GM19395 (cell line): ENCODE measurements at regions not wholly inside any gene's neighbourhood (a gene's known extent, or its start where the extent isn't known, plus 50 kb on each side); places are given as distances from the start of the nearest gene placed in this dataset.
"Not testable (repeated sequence)": the region's sequence is repeated elsewhere in the genome, so short reads cannot be mapped to it uniquely, and the experiment has no call there.

Experiments
- ATAC-seq: cut with Tn5 transposase; IDR thresholded peaks from one replicate; pipeline ENCODE4 v1.9.1; 2021; ENCODE audit warnings: mild to moderate bottlenecking, moderate library complexity; ENCODE audit not compliant: unreplicated experiment

DNA sequence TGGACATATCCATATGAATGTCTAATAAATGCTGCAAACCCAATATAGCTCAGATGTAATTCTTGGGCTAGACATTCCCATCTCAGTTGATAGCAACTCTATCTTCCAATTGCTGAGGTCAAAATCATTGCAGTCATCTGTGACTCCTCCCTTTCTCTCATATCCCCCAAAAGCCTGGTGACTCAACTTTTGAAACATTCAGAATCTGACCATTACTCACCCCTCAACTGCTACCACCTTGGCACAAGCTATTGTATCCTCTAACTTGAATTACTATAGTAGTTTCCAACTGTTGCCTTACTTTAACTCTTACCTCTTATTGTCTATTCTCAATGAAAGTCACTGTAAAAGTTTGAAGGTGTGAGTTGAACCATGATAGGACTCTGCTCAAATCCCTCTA, 600.1 kb upstream of the RGMB start:
- ATAC-seq: no peak

DNA sequence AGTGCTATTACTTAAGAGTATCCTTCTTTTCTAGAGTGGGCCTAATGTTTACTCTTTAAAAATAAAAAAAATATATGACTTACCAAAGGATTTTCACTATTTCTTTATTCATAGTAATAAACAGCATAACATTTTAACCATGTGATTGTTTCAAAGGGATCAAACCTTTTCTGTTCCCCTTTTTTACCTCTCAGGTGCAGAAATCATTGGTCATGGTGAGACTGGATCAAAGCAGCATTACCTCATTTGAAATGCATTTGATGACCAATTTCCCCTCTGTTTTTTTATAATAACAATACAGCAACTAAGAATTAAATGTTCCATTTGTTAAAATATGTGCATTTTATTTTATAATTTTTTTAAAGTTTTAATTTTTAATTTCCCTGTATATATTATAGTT, 598.0 kb upstream of the RGMB start:
- ATAC-seq: no peak

DNA sequence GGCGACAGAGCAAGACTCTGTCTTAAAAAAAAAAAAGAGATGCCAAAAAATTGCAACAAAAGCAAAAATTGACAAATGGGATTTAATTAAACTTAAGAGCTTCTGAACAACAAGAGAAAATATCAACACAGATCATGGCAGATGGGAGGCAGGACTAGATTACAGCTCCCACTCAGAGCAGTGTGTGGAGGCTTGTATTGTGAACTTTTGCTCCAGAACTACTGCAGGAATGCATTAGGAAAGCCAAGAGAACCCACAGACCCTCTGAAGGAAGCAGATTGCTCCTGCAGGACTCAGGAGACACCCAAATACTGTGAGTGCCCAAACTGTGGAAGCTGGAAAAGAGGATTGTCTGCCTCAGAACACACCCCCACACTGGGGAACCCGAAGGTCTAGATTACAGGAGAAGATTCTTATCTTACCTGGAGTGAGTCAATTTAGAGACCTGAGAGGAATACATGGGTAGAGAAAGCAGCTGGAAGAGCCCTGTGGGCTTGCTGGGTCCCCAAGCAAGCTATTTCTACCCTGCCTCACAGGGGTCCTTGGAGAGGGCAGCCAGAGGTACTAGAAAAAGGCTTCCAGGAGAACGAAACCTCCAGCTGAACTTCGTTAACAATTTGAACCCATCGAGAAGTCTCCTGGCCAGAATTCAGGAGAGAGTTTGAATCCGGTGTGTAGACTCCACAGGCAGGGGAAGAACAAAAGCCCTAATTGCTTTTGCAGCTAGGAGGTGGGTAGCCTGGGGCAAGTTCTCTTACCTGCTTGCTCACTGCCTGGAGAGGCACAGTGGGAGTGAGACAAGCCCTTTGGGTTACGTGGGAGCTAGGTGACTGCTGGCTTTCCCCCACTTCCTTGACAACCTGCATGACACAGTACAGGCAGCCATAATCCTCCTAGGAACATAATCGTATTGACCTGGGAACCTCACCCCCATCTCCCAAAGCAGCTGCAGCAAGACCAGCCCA, 593.4 kb upstream of the RGMB start:
- ATAC-seq: no peak

DNA sequence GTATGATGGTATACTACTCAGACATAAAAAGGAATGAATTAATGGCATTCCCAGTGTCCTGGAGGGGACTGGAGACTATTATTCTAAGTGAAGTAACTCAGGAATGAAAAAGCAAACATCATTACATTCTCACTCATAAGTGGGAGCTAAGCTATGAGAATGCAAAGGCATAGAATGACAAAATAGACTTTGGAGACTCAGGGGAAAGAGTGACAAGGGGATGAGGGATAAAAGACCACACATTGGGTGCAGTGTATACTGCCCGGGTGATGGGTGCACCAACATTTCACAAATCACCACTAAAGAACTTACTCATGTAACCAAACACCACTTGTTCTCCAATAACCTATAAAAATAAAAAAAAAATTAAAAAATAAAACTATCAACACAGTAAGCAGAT, 587.3 kb upstream of the RGMB start:
- no peak for ATAC-seq

DNA sequence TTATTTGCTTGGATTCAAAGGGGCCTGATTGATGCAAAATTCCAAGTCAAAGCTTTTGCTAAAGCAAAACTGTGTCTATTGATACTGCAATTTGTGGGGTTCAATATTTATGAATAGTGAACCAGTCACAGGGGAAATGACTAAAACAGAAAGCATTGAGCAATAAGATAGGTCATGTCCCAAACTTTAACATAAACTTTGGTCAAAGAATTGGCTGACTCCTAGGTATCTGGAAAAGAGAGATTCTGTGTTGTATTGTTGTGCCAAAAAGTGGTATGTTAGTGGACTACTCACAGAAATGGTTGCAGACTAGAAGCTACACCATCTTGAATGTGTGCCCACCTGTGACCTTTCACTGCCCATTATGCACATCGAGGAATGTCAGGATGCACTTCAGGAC, 585.5 kb upstream of the RGMB start:
- no peak for ATAC-seq

DNA sequence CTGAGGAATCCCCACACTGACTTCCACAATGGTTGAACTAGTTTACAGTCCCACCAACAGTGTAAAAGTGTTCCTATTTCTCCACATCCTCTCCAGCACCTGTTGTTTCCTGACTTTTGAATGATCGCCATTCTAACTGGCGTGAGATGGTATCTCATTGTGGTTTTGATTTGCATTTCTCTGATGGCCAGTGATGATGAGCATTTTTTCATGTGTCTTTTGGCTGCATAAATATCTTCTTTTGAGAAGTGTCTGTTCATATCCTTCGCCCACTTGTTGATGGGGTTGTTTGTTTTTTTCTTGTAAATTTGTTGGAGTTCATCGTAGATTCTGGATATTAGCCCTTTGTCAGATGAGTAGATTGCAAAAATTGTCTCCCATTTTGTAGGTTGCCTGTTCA, 583.1 kb upstream of the RGMB start:
- not testable (repeated sequence) for ATAC-seq

DNA sequence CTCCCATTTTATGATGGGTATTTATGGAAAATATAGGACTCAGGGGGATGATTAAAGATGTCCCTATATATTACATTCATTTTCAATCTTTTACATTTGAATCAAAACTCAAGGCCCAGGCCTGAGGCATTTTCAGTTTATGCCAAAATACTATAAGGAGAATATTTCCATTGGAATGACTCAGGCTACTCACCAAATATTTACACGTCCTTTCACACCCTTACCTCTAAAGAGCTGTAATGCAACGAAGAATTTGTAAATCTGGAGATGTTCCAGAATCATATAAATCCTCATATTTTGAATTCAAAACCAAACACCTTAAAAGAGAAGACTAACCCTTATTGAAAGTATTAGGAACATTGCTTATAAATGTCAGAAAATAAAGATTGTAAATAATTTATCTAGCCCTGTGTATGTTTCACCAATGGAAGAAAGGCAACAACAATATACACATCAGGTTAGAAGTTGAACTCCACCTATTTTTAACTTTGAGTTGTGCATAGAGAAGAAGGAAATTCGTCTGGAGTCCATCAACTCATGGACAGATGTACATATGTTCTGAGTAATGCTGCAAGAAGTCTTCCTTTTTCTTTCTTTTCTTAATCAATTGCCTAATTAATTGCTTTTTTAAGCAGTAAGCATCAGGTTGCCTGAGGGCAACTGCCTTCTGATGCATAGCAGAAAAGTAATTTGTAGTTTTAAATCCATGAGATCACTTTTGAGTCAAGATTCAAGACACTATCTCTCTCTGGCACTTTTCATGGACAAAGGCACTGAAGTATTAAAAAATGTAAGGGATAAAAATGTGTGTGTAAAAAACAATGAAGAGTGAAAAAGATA, 579.3 kb upstream of the RGMB start:
- ATAC-seq: no peak

DNA sequence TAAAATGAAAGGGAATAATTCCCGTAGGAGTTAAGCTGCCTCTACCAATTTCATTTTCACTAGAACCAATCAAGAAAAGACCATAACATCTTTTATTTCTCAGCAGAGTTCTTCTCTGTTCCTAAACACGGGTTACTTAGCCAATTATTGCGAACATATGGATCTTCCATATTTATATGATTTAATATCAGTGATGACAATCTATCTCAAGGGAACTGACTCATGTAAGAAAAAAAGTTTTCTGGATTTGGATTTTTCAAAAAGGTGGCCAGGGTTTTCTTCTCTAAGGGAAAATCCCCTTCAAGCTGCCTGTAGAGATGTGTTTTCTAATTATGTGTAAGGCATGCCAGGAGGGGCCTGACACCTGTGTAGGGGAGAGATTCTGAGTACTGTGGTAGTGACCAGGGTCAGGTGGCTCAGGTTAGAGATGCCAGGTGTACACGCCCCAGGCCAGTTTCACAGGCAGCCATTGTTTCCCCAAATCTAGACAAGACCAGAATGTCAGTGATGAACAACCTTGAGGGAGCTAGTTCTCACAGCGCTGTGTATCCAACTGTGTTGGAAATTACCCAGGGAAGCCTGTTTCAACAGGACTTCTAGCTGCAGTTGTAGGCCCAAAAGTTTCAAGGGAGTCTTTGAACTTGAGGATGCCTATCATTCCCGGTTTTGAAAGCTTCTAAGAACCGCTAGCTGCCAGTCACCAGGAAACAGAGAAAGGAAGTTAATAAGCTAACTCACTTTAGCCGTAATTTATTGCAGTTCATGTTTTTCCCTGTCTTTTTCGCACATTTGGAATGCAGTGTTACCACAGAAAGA, 572.5 kb upstream of the RGMB start:
- ATAC-seq: no peak

DNA sequence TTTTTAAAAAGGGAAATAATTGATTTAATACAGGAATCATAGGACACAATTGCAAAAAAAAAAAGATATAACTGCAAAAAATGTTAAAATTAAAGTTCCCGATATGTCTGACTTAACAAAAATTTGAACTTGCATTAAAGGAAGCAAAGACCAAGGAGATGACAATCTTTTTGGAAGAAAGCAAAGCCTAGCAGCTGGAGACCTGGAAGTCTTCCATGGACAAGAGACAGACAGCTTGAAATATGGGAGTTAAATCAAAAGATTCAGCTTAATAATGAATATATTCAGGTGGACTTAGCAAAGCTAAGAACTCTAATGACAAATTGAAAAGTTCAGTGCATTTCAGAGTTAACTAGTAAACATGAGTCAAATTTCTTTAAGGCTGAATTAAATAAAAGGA, 568.7 kb upstream of the RGMB start:
- ATAC-seq: no peak

DNA sequence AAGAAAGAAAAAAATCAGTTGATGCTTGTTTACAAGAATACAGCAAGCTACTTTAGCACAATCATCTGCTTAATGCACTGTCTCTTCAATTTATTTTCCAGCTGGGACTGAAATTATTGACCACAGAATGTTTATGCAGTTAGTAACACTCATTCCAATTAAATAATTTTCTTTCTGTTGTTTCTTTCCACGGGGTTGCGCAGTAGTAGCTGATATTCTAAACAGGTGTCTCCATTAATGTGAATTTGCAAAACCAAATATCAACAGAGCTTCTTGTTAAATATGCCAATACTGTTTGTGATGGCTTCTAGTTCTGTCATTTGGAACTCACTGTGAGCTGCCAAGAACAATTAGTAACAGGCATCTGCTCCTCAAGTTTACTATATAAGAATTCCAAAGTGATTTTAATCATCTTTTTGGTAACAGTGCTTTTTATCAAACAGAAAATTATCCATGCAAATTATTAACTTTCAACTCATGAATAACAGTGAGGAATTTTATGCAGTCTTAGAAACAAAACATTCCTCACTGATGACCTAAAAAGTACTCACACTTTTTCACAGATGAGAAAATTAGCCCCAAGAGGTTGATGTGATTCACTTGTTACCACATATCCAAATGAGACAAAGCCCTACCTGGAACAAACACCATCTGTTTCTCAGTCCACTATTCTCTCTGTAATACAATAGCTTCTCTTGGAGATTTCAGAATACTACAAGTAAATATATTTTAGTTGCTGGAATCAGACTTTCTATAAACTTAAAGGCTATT, 567.6 kb upstream of the RGMB start:
- ATAC-seq: no peak

DNA sequence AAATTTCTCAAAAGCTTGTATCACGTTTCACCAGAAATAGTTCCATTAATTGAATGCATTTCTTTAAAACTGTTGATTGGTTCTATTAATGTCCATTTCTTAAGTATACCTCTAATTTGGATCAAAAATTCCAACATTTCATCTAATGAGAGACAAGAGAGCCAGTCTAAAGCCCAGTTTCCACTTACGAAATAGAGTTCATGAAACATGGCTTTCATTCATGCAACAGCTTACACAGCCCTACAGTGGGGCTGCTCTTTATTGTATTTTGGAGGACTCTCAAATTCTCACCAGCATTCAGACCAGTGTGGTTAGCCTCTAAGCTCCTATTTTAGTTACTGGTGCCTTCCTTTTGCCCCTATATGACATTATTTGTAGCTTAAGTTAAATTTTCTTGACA, 566.9 kb upstream of the RGMB start:
- ATAC-seq: no peak

DNA sequence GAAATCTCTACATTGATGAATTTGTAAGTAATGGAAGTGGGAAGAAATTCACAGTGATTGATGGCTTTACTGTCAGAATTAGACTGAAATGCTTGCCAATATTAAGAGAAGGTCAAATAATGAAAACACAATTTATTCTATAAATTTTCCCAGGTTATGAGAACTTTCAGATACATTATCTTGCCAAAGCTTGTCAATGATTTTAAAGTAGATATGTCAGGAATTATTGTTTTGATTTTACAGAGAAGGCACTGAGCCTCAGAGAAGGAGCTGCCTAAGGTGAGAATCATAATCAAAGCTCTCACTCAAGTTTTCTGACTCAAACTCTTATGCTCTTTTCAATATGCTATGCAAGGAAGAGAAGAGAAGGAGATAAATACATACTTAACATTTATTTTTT, 564.0 kb upstream of the RGMB start:
- ATAC-seq: no peak

DNA sequence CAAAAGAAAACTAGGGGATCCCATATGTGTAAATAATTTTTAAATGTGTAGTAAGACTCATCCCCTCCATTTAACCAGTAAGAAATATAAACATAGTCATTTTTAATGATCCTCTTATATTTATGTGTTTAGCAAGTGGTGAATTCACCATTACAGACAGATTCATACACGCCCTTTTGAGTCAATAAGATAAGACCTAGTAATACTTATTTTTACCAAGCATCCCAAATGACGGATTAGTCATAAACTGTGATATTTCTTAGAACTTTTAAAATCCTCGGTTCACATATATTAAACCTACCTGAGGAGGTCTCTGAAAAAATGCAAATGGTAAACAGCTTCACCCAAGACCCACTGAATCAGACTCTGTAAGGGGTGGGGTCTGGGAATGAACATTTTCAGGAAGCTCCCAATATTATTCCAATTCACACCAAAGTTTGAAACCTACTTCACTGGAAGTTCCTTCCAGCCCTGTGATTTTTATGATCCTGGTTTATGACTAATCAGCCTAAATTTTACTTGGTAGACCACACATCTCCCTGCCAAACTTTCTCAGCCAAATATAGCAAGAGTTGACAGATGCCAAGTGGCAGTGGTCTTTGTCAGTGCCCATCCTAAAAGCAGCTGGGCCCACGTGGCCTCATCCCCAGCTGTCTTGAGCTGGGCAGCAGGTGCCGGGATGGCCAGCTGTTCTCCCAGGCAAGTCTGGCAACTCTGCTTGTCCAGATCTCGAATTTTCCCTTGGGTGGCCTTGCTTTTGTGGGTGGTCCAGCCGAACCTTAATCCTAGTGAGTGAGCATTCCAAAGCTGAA, 559.0 kb upstream of the RGMB start:
- ATAC-seq: no peak

DNA sequence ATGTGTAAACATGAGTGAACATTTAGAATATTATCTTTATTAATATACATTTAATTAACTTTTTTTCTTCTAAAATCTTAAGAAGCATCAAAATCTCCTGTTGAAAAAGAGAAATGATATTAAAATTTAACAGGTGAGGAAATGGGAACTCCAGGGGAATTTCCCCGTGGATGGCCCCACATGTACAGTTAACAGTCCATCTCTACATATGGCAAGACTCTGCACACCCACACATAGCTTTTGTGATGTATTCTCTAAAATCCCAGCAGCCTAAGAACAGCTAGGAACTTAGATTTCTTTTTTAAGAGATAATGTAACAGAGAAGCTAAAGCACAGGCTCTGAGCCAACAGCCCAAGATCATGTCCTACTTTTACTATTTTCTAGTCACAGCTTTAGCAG, 556.3 kb upstream of the RGMB start:
- ATAC-seq: no peak

DNA sequence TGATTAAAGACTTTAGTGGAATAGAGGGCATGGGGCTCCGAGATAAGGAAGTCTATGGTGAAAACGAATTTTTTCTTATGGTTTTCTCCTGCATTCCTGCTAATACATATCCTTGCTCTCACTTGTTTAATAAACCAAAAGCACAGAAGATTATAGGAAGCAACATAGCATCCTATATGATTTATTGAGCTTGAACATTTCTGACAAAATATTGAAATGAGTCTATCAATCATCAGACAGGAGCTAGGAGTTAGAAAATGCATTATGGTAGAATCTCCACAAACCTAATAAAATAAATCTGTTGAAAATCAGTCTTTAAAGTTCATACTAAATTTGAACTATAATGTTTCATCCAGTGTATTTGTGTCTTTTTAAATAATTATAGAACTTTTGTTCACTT, 554.6 kb upstream of the RGMB start:
- no peak for ATAC-seq

DNA sequence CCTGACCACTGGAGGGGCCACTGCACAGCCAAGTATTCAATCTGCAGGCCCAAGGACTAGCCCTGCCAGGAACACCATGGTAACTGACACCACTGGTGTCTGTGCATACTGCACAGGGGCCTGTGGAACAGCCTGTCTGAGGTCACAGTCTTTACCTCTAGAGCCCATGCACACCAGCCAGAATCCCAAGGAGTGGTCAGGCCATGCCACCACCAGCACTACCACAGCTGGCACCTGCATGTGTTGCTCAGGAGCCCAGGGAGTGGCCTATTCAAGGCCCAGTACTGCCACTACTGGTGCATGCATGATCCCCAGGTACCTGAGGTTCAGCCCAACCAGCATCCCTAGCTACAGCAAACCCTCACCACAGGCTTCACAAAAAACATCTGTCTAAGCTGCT, 546.0 kb upstream of the RGMB start:
- ATAC-seq: no peak

DNA sequence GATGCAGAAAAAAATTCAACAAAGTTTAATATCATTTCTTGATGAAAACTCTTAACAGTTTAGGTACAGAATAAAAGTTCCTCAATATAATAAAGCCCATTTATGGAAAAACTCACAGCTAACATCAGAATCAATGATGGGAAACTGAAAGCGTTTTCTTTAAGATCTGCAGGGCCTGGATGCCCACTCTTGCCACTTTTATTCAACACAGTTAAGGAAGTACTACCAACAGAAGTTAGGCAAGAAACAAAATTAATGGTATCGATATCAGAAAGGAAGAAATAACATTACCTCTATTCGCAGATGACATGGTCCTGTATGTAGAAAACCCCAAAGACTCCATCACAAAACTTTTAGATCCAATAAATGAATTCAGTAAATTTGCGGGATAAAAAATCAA, 542.4 kb upstream of the RGMB start:
- no peak for ATAC-seq

DNA sequence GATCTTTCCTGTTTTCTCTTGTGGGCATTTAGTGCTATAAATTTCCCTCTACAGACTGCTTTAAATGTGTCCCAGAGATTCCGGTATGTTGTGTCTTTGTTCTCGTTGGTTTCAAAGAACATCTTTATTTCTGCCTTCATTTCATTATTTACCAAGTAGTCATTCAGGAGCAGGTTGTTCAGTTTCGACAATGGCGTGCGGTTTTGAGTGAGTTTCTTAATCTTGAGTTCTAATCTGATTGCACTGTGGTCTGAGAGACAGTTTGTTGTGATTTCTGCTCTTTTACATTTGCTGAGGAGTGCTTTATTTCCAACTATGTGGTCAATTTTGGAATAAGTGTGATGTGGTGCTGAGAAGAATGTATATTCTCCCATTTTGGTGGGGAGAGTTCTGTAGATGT, 535.7 kb upstream of the RGMB start:
- ATAC-seq: not testable (repeated sequence)

DNA sequence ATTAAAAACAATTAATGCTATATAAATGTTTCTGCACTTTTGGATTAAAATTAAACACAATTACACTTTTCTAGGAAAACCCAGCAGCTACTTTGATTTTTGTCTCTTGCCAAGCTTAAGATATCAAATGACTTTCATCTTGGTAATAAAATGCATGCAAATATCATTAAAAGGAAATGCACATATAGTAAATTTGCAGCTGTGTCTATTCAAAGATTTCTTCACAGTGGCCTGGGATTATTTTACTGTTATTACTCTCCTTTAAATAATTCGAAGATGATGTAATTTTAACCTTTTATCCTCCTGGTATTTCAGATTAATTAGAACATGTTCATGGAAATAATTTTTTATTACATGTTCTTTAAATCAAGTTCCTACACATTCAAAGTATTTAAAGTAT, 529.5 kb upstream of the RGMB start:
- ATAC-seq: no peak

DNA sequence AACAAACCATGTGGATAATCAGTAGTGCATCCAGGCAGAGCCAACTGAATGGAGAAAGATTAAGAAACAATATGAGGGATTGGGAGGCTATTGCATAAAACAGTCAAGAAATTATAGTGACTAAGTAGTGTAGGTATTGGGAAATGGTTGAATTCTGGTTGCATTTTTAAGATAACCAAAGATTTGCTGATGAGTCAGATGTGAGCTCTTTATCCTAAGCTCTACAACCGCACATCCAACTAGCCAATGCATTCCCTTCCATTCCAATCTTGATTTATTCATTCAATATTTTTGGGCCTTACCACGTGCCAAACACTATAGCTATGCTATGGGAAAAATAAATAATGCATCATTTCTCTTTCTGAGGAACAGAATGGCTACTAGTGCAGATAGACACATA, 524.5 kb upstream of the RGMB start:
- ATAC-seq: no peak
